ENCODE measurements at regions not wholly inside any gene's neighbourhood (a gene's known extent, or its start where the extent isn't known, plus 50 kb on each side); places are given as distances from the start of the nearest gene placed in this dataset.

- TF ChIP-seq POLR2AphosphoS5 (IDR thresholded peaks at IDR 0.05; ENCODE audit: insufficient read depth in 1 of 2, low read depth in 1 of 2) (no peak), CTCF (IDR thresholded peaks at IDR 0.05) (no peak)
- Histone ChIP-seq H3K27ac (no peak overlapping the region), H3K4me1 (peaks cover 9% of the 10 kb centered on the region), H3K9me3 (no peaks in the 10 kb centered on the region), H3K36me3 (no peaks in the 10 kb centered on the region), H3K27me3 (no peaks in the 10 kb centered on the region), H3K4me3 (no peak overlapping the region)
- intact Hi-C loops (cut with DNase I) = no loop called here
- DNase-seq (ENCODE audit: extremely low spot score in 2 of 2) = no peak
Observed at GRCh38 chr6:21772477-21772876, 178.9 kb downstream of the SOX4 start.

GRCh38 chr6:21772884-21773575, 179.5 kb downstream of the SOX4 start:
- intact Hi-C loops (cut with DNase I) = no loop called here
- Histone ChIP-seq H3K4me1 (peaks cover 9% of the 10 kb centered on the region), H3K36me3 (no peaks in the 10 kb centered on the region), H3K27ac (no peak overlapping the region), H3K4me3 (no peak overlapping the region), H3K9me3 (no peaks in the 10 kb centered on the region), H3K27me3 (no peaks in the 10 kb centered on the region)
- no peak for TF ChIP-seq CTCF (IDR thresholded peaks at IDR 0.05)
- TF ChIP-seq POLR2A (IDR thresholded peaks at IDR 0.05) = no peak
- no peak for TF ChIP-seq POLR2AphosphoS5 (IDR thresholded peaks at IDR 0.05; ENCODE audit: insufficient read depth in 1 of 2, low read depth in 1 of 2)
- DNase-seq (ENCODE audit: extremely low spot score in 2 of 2) = no peak

DNA sequence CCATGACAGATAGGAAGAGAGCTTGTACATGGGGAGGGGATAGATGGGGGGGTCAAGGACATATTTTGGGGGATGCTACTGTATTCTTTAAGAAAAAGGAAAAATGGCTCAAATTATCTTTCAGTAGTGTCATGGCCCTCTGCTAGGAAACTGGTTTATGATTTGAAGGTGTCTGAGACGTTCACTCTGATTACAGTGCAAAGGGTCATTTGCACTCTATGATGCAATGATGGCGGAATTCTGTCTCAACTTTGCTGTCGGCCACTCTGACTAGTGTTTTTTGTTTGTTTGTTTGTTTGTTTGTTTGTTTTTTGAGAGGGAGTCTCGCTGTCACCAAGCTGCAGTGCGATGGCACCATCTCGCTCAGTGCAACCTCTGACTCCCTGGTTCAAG, 180.0 kb downstream of the SOX4 start:
- intact Hi-C loops (cut with DNase I) = no loop called here
- DNase-seq (ENCODE audit: extremely low spot score in 2 of 2) = no peak
- no peak for TF ChIP-seq POLR2A (IDR thresholded peaks at IDR 0.05)
- no peak for TF ChIP-seq POLR2AphosphoS5 (IDR thresholded peaks at IDR 0.05; ENCODE audit: insufficient read depth in 1 of 2, low read depth in 1 of 2)
- TF ChIP-seq CTCF (IDR thresholded peaks at IDR 0.05) = no peak

GRCh38 chr6:21777846-21778245, 184.3 kb downstream of the SOX4 start:
- Histone ChIP-seq H3K27ac (no peak overlapping the region), H3K4me3 (no peak overlapping the region), H3K36me3 (no peaks in the 10 kb centered on the region), H3K4me1 (no peaks in the 10 kb centered on the region), H3K9me3 (no peaks in the 10 kb centered on the region), H3K27me3 (no peaks in the 10 kb centered on the region)
- TF ChIP-seq POLR2A (IDR thresholded peaks at IDR 0.05) (no peak), CTCF (IDR thresholded peaks at IDR 0.05) (no peak), POLR2AphosphoS5 (IDR thresholded peaks at IDR 0.05; ENCODE audit: insufficient read depth in 1 of 2, low read depth in 1 of 2) (no peak)
- intact Hi-C loops (cut with DNase I) = no loop called here
- no peak for DNase-seq (ENCODE audit: extremely low spot score in 2 of 2)

More for the DNA sequence above, 180.0 kb downstream of the SOX4 start:
- no peaks in the 10 kb centered on the region for H3K9me3 ChIP-seq
- H3K36me3 ChIP-seq = no peaks in the 10 kb centered on the region
- peaks cover 8% of the 10 kb centered on the region for H3K4me1 ChIP-seq
- H3K27ac ChIP-seq = no peak overlapping the region
- H3K27me3 ChIP-seq = no peaks in the 10 kb centered on the region
- no peak overlapping the region for H3K4me3 ChIP-seq

GRCh38 chr6:21780141-21780540, 186.6 kb downstream of the SOX4 start:
- Histone ChIP-seq H3K9me3 (no peaks in the 10 kb centered on the region), H3K27ac (no peak overlapping the region), H3K4me1 (no peaks in the 10 kb centered on the region), H3K36me3 (no peaks in the 10 kb centered on the region), H3K27me3 (no peaks in the 10 kb centered on the region), H3K4me3 (no peak overlapping the region)
- no peak for DNase-seq (ENCODE audit: extremely low spot score in 2 of 2)
- TF ChIP-seq POLR2AphosphoS5 (IDR thresholded peaks at IDR 0.05; ENCODE audit: insufficient read depth in 1 of 2, low read depth in 1 of 2) = no peak
- no peak for TF ChIP-seq CTCF (IDR thresholded peaks at IDR 0.05)
- TF ChIP-seq POLR2A (IDR thresholded peaks at IDR 0.05) = no peak
- intact Hi-C loops (cut with DNase I) = no loop called here
